Non-pigmented ciliary epithelial cell (primary cell): ENCODE measurements at regions not wholly inside any gene's neighbourhood (a gene's known extent, or its start where the extent isn't known, plus 50 kb on each side); places are given as distances from the start of the nearest gene placed in this dataset.
A peak's percentile ranks its signal among the peaks of the same experiment; 100 is the strongest.
"Not testable (repeated sequence)": the region's sequence is repeated elsewhere in the genome, so short reads cannot be mapped to it uniquely, and the experiment has no call there.

ENCODE experiments used
- DNase-seq: peaks from one replicate; pipeline ENCODE4 v3.0.0-alpha.2; 2010; ENCODE audit warnings: low read depth

DNA sequence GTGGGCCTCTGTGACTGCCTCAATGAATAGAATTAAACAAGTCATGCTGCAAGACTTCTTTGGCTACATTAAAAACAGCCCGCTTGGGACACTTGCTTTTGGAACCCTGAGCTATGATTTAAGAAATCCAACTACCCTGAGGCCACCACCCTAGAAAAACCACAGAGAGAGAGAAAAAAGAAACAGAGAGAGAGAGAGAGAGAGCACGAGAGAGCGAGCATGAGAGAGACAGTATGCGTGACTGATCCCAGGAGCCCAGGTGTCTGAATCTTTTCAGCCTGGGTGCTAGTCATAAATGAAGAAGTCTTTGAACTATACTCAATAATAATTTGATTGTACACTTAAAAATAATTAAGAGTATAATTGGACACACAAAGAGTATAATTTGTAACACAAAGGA lies 123.1 kb upstream of the FREM1 start:
- no peak for DNase-seq

- no peak for DNase-seq
Observed at GRCh38 chr9:15032860-15033259, 122.6 kb upstream of the FREM1 start.

GRCh38 chr9:15021146-15021545 lies 110.9 kb upstream of the FREM1 start:
- no peak for DNase-seq

GRCh38 chr9:15018096-15018637 lies 107.9 kb upstream of the FREM1 start:
- DNase-seq = no peak

DNA sequence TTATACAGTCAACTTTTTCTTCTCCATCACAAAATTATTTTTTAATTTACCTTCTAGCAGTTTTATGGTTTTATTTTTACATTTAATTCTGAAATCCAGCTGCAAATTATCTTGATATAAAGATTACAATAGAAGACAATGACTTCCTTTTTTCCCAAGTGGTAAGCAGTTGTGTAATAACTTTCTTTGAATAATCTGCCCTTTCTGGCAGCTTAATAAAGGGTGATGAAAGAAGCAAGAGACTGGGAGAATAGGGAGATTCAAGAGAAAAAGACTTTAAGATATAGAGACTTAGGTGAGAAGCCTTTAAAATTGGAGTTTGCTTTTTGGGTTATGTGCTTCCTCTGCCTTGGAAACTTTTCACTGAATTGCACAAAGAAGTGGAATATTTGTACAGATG lies 100.4 kb upstream of the FREM1 start:
- no peak for DNase-seq

DNA sequence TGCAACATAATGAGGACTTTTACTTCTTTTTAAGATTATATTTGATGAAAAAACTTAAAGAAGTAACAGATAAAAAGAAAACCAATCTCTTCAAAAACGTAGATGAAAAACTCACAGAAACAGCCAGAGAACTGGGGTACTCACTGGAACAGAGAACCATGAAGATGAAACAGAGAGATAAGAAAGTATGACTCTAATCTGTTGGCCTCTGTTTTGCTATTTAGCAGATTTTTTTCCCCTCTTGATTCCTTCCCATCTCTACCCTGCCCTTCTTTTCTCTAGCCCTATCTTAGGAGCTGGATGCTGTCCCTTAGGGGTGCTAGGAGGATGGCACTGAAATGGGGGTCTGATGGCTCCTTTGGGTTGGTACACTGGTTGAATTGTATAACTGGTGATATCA lies 97.5 kb upstream of the FREM1 start:
- no peak for DNase-seq

DNA sequence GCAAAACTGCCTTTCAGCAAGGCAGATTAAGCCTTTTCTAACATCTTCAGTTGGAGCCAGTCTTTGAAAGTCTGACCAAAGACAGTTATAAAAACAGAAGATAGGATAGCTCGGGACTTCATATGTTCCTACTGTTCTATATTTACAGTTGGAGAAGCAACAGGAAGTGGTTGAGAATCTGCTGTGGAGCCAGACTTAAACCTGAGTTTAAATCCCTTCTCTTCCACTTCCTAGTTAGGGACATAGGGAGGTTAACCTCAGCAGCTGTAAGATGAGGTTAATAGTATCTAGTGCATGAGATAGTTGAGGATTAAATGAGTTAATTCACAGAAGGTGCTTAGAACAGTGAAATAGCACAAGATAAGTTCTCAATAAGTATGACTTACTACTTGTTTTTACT lies 84.5 kb upstream of the FREM1 start:
- no peak for DNase-seq

DNA sequence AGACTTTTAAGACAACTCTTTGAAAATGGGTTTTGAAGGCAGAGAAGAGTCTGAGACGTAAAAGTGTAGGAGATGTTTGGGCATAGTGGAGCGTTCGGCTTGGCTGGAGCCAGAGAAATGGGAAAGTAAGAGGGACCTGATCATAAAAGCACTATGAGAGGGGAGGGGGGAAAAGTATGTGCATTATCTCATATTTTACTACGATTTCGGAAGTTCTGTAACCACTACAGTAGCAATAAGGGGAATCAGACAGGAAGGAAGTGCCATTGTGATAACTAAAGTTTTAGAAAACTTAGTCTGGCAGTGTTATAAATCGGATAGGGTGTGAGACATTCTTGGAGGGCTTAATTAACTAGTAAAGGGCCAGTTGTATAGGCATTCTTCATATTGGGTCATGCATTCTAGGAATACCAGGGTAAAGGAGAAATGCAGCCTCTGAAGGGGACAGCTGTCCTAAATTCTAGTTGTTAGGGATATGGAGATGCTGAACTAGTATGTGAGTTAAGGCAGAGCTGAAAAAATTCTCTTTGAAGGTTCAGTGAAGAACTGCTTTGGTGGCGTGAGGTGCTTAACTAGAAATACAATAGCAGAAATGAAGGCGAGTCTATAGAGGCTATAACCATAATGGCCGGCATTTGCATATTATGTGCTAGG lies 83.8 kb upstream of the FREM1 start:
- no peak for DNase-seq

- peak; percentile 13 for DNase-seq
Observed at GRCh38 chr9:14993061-14993800, 83.0 kb upstream of the FREM1 start.

DNA sequence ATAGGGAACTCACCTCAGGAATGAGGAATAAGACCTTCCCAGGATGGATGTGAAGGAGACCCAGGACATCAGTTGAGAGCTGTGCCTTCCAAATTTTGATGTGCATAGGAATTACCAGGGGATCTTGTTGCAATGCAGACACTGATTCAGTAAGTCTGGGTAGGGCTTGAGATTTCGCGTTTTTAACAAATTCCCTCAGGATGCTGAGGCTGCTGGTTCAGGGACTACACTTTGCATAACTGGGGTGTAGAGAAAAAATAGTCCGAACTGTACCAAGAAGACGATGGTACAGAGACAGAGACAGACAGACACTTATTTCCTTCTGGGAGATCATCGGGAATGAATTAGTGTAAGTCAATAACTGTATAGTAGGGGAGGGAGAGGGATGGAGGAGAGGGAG lies 82.3 kb upstream of the FREM1 start:
- DNase-seq = no peak

DNA sequence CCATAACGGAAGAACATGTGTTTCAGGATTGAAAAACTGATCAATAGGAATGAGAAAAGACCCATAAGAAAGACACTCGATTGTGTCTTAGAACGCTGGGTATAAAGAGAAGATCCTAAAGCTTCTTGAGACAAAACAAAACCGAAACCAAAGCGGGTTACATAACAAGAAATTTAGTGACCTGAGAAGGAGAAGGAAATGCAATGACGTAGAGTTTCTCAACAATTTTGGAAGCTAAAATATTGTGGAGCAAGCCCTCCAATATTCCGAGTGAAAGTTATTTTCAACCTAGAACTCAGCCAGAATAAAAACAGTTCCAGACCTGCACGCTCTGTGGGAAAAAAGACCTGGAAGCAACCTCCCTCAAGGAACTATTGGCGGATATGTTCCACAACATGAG lies 81.9 kb upstream of the FREM1 start:
- DNase-seq = no peak

GRCh38 chr9:14990647-14991046 lies 80.4 kb upstream of the FREM1 start:
- DNase-seq = not testable (repeated sequence)

DNA sequence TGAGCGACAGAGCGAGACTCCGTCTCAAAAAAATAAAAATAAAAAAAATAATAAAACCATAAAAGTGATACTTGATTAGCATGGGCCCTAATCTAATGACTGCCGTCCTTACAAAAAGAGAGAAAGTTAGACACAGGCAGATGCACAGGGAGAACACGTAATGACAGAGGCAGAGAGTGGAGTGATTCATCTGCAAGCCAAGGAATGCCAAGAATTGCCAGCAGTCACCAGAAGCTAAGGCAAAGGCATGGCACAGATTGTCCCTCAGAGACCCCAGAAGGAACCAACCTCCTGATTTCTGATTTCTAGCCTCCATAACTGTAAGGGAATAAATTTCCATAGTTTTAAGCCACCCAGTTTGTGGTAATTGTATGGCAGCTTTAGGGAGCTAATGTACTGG lies 79.6 kb upstream of the FREM1 start:
- no peak for DNase-seq

DNA sequence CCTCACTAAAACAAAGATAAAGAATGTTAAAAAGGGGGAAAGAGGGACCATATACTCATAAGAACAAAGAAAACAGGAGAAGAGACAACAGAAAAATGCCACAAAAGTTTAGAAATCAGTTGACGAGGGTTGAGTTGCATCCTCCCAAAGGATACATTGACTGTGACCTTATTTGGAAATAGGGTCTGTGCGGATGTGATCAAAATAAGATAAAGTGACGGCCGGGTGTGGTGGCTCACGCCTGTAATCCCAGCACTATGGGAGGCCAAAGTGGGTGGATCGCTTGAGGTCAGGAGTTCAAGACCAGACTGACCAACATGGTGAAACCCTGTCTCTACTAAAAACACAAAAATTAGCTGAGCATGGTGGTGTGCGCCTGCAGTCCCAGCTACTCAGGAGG lies 79.1 kb upstream of the FREM1 start:
- not testable (repeated sequence) for DNase-seq

GRCh38 chr9:14987858-14988257 lies 77.6 kb upstream of the FREM1 start:
- no peak for DNase-seq

GRCh38 chr9:14985419-14985818 lies 75.2 kb upstream of the FREM1 start:
- no peak for DNase-seq

DNA sequence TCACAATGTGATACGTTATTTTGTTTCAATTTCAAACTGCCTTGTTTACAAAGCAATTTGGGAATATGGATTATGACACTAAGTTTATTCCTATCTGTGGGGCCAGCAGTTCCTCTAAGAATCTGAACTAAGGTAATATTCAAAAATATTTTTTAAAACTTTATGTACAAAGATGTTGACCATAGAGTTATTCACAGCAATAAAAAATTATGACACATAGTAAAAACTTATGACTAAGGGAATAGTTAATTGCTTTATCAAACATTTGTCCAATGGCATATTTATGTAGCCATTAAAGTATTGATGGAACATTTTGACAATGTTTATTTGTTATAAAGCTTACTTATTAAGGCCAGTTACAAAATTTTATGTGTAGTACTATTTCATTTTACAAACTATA lies 73.4 kb upstream of the FREM1 start:
- no peak for DNase-seq

DNA sequence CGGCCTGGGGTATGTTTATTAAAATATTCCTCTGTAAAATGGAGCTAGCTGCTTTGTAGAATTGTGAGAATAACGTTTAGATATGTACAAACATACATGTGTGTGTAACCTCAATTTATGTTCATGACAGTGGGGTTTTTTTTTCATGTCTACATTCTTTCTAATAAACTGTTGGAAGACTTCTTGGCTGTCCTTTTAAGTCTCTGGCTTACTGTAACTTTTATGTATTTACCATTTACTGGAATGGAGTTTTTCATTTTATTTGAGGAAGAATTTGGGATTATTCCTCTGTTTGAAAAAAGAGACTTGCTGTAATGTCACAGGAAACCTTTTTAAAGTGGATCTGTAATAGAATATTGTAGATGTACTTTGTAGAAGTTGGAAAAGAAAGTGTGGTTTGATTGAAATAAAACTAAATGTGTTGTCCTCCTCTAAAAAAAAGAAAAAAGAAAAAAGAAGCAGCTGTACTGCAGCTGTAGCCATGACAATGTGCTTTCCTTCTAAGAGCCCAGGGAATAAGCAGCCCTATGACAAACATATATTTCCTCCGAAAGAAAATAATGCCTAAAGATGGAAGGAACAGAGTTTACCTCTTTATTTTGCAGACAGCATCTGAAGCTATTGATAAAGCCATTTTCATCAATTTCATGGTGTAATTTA lies 71.2 kb upstream of the FREM1 start:
- DNase-seq = no peak

DNA sequence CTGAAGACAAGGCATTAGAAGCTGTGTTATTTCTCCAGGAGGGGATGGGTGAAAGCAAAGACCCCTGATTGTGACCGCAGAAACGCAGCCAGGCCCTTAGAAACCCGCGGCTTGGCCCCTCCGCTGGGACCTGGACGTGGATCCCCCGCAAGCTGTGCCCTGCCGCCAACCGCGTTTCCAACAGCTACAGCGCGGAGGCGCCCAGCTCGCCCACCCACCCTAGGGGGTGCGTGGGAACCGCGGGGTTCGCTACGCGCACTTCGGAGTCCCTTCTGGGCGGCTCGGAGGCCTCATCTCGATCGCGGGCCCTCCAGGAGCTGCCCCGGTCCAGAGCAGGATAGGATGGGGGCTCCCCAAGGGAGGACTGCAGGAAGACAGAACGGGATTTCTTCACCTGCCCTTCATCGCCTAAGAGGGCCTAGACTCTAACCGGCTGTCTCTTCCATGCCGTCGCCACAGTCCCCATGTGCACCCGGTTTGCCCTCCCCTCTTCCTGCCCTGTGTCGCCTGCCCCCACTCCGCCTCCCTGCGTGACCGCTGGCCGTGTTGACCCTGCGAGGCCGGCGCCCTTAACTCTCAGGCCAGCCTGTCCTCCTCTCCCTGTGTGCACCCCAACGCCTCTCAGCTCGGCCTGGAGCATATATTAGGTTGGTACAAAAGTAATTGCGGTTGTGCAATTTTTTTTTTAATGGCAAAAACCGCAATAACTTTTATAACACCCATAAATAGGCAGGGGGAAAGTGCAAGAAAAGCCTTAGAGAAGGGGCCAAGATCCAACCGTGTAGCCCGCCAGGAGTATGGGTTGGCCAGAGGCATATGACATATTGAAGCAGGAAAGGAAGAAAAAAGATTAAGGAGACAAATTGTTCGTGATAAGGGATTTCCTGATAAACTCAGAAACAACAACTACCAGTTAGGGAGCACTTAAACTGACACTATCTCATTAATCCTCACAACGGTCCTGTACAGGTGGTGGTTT lies 68.1 kb upstream of the FREM1 start:
- no peak for DNase-seq

DNA sequence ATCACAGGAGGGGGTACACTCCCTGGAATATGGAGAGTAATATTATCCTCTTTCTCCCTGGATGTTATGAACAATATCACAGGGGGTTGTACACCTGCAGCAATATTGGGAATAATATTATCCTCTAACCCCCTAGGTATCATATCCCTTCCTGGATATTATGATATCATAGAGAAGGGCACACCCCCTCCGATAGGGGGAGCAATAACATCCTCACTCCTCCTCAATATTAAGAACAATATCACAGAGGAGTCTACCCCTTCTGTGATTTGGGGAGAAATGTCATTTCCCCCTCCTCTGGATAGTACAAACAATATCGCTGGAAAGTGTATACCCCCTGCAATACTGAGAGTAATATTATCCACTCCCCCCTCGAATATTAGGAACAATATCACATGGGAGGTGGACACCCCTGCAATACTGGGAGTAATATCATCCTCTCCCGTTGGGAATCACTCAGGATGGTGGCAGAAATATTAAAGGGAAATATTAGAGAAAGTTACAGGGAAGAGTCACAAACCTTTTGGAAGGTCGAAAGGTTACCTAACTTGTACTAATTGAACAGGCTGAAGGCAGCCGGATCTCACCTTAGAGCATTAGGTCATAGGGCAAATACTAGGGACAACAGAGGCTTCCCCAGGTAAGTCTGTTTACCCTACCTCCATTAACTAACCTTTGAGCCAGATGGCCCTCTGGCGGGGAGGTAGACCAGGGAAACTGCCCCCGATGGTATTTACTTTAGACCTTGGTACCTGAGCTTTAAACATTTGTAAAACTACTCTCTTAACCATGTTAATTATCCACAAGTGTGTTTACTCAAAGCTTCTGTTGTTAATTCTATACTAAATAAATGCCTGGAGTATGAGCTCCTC lies 57.5 kb upstream of the FREM1 start:
- no peak for DNase-seq
